HG03460 (cell line): ENCODE measurements at regions not wholly inside any gene's neighbourhood (a gene's known extent, or its start where the extent isn't known, plus 50 kb on each side); places are given as distances from the start of the nearest gene placed in this dataset.

ENCODE experiments used
- ATAC-seq: cut with Tn5 transposase; IDR thresholded peaks from one replicate; pipeline ENCODE4 v1.9.1; 2021; ENCODE audit not compliant: unreplicated experiment

DNA sequence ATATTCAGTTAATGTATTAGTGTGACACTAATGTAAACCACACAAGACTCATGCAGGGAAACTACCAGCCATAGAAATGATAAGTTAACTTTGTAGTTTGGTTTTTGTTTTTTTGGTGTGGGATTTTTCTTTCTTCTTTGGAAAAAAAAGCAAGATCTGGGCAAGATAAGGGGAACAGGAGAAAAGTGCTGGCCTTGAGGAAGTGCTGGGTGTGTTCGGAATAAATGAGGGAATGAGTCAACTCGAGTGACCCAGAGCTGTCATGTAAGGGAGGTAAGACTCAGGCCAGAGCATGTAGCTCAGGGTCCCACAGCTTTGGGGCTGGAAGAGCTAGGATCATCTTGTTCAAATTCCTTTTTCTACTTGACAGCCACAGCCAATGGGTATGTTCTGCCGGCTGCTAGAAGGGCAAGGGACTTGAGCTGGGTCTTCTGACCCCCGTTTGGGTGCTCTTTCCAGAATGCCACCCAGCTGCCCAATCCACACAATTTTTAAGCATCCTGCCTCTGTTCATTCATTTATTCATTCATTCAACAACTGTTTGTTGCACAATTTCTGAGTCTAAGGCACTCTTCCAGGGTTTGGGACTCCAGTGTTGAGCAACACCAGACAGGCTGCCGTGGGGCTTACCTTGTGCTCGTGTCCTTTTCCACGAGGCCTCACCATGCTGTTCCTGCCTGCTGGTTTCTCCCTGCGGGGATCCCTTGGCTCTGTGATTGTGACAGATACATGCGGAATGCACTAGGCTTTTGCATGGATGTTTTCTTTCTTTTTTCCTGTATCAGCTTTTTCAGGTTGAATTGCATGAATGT, 54.5 kb downstream of the CLDN34 start:
- ATAC-seq = no peak

DNA sequence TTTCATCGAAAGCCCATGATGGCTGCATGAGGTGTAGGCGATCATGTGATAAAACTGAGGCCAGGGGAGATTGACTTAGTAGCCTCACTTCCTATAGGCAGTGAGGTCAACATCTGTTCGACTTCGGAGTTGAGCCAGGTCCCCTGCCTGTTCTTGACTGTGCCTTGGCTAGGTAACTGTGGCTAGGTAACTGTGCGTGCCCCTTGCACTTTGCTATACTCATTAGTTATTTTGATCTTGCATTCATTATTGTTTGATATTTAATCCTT, 55.0 kb downstream of the CLDN34 start:
- no peak for ATAC-seq

DNA sequence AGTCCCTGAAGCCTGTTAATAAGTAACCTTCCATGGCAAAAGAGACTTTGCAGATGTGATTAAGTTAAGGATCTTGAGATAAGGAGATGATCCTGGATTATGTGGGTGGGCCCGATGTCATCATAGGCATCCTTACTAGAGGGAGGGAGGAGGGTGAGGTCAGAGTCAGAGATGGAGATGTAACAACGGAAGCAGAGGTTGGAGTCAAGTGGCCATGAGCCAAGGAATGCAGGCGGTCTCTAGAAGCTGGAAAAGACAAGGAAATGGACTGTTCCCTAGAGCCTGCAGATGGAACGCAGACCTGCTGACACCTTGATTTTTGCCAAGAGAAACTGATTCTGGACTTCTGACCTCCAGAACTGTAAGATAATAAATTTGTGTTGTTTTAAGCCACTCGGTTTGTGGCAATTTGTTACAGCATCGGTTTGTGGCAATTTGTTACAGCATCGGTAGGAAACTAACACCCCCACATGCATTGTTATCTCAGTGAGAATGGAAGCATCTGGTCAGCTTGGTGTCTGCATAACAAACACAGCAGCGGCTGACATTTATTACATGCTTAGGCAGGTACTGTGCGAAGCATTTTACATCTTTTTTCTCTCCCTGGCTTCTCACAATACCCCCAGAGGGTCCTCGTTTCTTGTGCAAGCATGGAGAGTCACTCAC, 55.6 kb downstream of the CLDN34 start:
- ATAC-seq = no peak

DNA sequence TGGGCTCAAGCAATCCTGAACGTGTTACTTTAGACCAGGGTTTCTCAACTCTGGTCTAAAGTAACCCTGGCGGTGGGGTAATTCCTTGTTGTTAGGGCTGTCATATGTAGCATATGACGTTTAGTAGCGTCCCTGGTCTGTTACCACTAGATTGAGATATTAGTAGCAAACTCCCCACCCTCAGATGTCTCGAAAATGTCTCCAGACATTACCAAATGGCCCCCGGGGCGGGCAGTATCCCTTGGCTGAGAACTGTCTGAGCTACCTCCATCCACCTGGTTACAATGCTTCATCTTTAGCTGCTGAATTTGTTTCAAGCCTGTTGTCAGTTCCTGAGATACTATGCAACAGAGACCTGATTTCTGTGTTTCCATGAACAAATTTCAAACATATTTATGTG, 56.7 kb downstream of the CLDN34 start:
- no peak for ATAC-seq

DNA sequence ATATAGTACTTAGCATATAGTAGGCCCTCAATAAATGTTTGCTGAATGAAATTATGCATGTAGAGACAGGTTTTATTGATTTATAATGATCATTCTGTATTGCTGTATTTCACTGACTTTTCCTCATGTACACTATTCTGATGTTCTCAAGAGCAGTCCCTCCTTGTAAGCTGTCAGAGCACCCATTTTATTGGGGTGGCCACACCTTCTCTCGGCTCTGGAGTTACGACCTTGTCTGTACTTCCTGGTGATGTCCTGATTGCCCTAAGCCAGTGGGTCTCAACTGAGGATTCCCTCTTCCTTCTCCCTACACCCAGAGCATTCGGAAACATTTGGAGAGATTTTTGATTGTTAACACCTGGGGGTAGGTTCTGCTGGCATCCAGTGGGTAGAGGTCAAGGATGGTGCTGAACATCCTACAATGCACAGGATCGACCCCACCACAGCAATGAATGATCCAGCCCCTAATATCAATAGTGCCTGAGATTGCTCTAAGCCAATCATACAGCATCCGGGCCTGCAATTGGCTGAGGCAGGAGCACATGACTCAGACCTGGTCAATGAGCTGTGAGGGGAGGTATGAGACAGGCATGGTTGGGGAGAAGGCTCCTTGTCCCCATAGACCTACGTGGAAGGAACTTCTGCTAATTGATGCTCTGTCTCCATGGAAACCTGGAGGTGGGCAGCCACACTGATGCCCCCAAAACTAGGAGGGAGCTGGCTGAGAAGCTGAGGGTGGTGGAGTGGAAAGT, 58.8 kb downstream of the CLDN34 start:
- no peak for ATAC-seq

DNA sequence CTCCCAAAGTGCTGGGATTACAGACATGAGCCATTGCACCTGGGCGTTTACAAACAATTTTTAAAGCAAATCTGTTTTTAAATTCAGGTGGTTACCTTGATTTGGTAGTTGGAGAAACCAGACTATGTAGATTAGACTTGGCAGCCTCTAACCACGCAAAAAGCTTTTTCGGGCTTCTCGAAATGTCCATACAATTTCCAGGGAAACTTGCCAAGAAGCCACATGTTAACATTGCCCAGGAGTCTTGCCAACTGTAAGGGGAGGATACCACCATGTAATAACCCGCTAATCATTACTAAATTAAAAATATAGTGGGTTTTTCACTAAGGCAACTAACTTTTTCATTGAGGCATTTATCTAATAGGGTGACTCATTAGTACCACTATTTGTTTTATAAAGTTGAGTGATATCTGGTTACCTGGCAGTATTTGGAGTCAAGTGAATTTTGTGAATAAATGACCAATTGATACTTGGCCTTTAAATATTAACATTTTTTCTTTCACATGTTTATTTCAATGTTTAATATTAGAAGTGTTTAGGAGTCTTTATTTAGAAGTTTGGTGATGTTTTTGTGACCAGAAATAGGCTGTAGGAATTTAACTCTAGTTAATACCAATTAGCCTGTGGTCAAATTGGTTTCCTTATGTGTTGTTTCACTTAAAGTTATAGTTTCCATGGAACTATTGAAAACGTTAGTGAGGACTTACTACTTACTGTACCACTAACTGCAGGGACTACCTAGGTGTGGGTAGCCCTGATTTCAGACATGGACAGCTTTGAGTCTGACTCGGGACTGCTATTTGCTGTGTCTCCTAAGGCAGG, 61.3 kb downstream of the CLDN34 start:
- no peak for ATAC-seq

DNA sequence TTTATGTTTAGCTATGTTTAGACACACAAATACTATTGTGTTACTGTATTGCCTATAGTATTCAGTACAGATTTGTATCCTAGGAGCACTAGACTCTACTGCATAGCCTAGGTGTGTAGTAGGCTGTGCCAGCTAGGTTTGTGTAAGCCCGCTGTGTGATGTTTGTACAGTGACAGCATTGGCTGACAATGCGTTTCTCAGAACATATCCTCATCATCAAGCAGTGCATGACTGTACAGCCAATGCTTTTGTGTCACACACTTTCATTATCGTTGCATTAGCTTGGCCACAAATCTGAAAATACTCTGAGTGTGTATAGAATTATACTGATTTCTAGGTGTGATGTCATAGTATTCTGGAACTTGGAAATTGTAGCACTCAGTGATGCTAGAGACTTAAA, 63.4 kb downstream of the CLDN34 start:
- ATAC-seq = no peak

DNA sequence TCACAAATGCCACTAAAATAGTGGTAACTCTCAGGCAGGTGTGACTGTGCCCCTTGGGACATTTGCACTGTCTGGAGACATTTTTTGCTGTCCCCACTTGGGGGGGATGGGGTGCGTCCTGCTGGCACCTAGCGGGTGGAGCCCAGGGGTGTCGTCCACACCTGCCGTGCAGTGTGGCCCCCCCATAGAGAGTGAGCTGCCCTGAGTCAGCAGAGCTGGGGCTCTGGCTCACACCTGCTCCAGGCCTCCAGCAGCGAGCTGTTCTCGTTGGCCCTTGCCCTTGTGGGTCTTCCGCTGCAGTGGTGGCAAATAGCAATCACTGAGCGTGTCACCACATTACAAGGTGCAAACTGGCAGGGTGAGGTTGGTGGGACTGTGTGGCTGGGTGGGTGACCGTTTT, 64.6 kb downstream of the CLDN34 start:
- ATAC-seq = no peak

DNA sequence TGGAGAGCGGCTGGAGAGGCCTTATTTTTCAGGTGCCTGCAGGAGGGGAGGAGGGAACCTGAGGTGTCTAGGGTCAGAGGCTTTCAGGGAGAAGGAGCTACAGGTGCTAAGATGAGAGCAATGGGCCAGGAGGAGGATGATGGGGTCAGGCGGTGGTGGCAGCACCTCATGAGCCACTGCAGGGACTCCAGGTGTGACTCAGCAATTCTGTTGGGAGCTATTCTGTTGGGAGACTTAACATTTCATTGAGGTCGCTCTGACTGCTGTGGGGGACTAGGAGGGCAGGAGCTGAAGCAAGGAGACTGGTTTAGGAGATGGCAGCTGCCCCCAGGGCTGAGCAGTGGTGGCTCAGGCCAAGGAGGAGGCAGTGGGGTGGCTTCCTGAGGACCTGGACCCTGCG, 65.0 kb downstream of the CLDN34 start:
- no peak for ATAC-seq

DNA sequence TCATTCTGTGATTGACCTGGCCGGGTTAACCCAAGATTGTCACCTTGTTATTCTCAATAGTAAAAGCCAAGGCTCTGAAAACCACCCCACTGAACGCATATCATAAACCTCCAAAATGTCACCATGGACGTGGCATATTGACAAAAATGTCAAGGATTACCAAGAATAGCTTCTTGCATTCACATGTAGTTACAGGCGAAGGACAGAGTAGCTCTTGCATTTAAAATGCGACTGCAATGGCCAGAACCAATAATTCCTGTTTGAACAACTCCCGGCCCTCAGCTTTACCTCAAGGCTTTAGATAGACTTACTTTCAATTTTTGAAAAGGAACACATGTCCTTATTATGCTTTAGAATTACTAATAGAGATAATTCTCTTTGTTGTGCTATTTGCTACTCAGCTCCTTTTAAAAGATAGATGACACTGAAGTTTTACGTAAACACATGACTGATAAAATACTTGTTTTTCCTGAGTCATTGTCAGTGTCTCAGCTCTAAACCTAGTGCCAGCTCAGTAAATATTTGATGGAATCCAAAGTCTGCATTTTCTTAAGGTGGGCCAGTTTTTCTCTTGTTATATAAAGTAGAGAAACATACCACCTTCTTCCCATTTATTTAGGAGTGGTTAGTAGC, 66.3 kb downstream of the CLDN34 start:
- ATAC-seq = no peak

DNA sequence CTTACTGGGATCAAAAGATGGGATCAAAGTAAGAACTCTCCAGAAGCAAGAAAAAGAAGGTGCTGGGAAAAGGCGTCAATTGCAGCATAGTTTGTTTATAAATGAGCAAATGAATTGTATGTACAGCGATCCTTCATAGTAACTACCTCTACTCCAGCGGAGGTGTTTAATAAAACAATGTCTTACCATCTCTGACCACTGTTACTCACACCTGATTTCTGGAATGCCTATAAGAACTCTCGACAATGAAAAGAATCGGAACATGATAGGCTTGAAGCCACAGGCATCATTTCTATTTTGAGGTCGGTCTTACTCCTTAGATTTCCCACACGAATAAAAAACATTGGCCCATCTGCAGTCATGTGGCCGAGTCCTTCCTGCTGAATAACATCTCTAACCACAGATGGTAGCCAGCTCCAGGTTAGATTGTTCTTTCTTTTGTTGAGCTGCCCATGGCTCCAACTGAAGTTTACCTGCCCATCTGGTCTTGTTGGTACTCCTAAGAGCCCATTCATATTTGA, 67.6 kb downstream of the CLDN34 start:
- ATAC-seq = no peak

DNA sequence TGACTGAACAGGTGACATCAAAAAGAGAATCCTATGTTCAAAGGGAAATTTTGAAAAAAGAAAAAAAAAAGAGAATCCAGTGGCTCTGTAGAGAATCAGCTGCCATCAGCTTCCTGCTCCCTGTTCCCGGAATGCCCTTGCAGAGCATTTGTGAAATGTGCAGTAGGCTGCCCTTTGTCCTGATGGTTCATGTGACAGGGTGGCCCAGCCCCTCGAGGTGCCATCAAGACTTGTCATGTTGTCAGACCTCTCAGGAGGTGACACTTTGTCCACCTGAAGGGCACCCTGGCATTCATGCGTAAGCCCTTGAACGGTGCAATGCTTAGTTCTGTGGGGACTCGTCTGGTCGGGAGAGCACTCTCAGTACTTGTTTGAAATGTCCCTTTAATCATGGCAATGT, 71.4 kb downstream of the CLDN34 start:
- no peak for ATAC-seq

DNA sequence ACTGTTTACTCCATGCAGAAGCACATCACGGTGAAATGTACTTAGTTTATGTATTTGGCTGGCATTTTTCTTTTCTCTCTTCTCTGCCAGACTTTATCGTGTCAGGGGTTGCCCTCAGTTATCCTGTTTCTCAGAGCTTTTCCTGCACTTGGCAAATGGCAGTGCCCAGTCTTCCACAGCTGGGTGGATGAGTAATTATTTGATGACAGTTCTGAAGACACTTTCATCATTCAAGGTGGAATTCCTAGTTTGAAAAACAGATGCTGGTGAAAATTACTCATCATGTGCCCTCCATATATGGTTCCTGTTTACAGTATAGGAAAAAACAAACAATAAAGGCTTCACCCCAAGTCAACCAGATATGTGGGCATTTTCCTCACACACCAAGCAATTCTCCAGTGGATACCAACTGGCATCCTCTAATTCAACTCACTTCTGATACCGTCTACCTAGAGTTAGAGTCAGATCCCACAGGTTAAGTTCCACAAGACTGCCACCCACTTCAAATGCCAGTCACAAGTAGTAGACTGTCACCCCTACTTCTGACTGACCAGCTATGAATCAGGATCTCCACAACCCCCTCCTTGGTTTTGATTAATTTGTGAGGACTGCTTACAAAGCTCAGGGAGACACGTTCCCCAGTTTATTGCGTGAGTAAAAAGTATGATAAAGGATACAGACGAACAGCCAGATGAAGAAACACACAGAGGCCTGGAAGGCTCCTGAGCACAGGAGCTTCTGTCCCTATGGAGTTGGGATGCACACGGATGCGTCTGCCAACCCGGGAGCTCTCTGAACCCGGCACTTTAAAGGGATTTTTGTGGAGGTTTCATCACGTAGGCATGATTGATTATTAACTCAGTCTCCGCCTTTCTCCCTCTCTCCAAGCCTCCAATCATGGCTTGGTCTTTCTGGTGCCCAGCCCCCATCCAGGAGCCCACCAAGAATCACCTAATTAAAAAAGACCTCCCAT, 72.9 kb downstream of the CLDN34 start:
- ATAC-seq = no peak

DNA sequence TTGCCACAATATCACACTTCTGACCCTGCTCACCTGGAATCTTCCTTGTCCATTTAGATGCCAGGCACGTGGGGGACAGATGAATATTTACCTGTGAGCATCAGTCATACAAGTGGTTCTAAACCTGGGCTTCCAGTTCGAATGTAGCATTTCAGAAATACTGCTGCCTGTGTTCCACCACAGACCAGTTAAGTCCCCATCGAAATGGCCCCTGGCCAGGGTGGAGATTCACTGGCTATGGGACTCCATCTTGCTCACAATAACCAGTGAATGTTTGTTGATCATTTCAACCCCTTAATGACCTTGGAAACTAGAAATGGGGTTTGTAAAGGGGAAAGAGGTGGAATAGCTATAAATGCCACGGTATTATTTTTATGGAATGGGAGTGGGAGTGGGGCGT, 73.8 kb downstream of the CLDN34 start:
- ATAC-seq = no peak

DNA sequence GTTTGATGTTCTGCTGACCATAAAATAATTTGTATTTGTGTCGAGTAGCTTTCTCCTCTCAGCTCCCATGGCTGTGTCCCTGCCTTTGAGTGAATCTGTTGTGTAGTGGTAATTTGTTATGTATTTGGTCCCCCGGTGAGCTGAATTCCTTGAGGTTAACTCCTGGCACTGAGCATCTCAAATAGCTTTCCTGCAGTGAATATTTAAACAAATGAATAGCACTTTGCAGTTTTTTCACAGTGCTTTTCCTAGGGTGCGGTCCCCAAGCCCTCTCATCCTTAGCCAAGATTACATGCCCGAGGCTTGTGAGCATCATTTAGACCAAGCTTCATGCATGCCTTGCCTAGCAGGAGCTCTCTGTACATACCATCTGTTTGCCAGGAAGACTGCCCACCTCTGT, 74.2 kb downstream of the CLDN34 start:
- ATAC-seq = no peak

DNA sequence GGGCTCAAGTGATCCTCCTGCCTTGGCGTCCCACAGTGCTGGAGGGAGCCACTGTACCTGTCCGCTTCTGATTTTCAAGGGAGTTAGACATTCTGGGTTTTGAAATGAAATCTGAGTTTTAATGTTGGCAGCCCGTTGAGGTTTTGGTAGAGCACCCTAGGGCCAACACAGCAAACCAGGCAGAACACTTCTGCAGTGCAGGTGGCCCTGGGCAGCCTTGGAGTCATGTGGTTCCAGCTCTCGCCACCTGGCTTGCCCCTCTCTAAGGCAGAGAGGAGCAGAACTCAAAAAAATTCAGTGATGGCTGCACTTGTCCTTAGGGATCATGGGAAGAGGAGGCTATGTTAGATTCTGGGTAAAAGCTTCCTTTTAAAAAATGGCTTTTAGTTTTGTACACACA, 74.9 kb downstream of the CLDN34 start:
- ATAC-seq = no peak

DNA sequence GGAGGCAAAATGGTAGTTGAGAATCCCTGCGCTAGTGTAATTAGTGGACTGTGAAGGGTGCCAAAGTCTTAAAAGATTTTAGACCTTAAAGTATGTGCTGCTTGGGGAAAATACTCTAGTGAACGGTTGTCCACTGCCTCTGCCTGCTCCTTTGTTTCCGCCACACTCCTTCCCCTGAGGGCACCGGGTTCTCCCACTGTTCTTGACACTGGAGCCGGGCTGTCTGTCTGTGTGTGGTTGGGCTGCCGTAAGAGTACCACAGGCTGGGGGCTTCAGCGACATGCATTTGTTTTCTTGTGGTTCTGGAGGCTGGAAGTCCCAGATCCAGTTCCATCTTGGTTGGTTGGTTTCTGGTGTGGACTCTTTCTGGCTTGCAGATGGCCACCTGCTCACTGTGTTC, 76.2 kb downstream of the CLDN34 start:
- ATAC-seq = no peak

DNA sequence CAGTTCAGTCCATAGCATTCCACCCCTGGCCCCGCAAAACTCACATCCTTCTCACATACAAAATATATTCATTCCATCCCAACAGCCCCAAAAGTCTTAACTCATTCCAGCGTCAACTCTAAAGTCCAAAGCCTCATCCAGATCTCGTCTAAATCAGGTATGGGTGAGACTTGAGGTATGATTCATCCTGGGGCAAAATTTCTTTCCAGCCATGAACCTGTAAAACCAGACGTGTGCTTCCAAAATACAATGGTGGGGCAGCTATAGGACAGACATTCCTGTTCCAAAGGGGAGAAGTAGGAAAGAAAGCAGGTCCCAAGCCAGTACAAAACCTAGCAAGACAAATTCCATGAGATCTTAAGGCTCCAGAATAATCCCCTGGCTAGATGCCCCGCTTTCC, 76.9 kb downstream of the CLDN34 start:
- no peak for ATAC-seq

DNA sequence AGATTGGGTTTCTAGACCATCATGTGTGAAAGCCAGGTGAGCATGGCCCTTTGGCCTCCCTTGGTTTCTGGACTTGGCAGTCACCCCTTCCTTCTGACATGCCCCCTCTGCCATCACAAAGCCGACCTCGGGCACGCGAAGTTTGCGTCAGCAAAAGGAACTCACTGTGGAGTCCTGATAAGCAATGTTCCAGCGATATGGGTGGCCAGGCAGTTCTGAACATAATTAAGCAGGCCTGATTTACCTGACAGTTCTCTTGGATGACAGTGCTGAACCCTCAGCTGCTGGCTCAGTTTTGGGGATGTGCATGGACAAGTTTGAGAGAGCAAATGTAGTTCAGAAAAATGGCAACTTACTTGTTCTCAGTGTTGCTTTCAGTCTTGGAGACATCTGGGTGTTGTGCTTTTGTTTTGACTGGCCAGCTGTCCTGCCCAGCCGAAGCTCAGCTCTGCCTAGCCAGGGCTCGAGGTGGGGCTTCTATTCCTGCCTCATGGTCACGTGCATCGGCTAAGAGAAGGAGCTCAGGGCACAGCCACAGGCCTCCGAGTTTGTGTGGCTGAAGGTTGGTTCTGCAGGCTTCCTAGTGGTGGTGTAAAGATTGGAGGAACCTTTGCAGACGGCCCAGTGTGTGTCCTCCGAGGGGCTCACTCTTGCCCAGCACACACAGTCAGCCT, 78.3 kb downstream of the CLDN34 start:
- ATAC-seq = no peak
